ENCODE measurements at regions not wholly inside any gene's neighbourhood (a gene's known extent, or its start where the extent isn't known, plus 50 kb on each side); places are given as distances from the start of the nearest gene placed in this dataset.

GRCh38 chr5:67281874-67282273 lies 85.3 kb upstream of the CD180 start:
- no peak for DNase-seq (ENCODE audit: low read depth)

- no peak for DNase-seq (ENCODE audit: low read depth)
Observed at GRCh38 chr5:67273689-67274356, 77.2 kb upstream of the CD180 start.

GRCh38 chr5:67272453-67273130 lies 76.0 kb upstream of the CD180 start:
- peak; percentile 68 for DNase-seq (ENCODE audit: low read depth)

- peak; percentile 96 for DNase-seq (ENCODE audit: low read depth)
Observed at GRCh38 chr5:67268231-67269021, 71.8 kb upstream of the CD180 start.

- no peak for DNase-seq (ENCODE audit: low read depth)
Observed at GRCh38 chr5:67267512-67268216, 71.1 kb upstream of the CD180 start.

GRCh38 chr5:67266654-67267350 lies 70.2 kb upstream of the CD180 start:
- DNase-seq (ENCODE audit: low read depth), result no peak

GRCh38 chr5:67265951-67266350 lies 69.4 kb upstream of the CD180 start:
- no peak for DNase-seq (ENCODE audit: low read depth)

- no peak for DNase-seq (ENCODE audit: low read depth)
Observed at GRCh38 chr5:67263656-67264408, 67.2 kb upstream of the CD180 start.

GRCh38 chr5:67262956-67263355 lies 66.4 kb upstream of the CD180 start:
- no peak for DNase-seq (ENCODE audit: low read depth)

- DNase-seq (ENCODE audit: low read depth), result no peak
Observed at GRCh38 chr5:67262206-67262605, 65.6 kb upstream of the CD180 start.

- no peak for DNase-seq (ENCODE audit: low read depth)
Observed at GRCh38 chr5:67259548-67260215, 63.1 kb upstream of the CD180 start.

- peak; percentile 68 for DNase-seq (ENCODE audit: low read depth)
Observed at GRCh38 chr5:67257500-67257899, 60.9 kb upstream of the CD180 start.

GRCh38 chr5:67257077-67257476 lies 60.5 kb upstream of the CD180 start:
- no peak for DNase-seq (ENCODE audit: low read depth)

GRCh38 chr5:67255881-67256280 lies 59.3 kb upstream of the CD180 start:
- DNase-seq (ENCODE audit: low read depth), result peak; percentile 70

GRCh38 chr5:67253911-67254310 lies 57.3 kb upstream of the CD180 start:
- peak; percentile 59 for DNase-seq (ENCODE audit: low read depth)

GRCh38 chr5:67249590-67249895 lies 52.9 kb upstream of the CD180 start:
- DNase-seq (ENCODE audit: low read depth), result no peak

- peak; percentile 63 for DNase-seq (ENCODE audit: low read depth)
Observed at GRCh38 chr5:67248703-67249589, 52.3 kb upstream of the CD180 start.

GRCh38 chr5:67246546-67247268 lies 50.1 kb upstream of the CD180 start:
- DNase-seq (ENCODE audit: low read depth), result no peak

Data from renal cortical epithelial cell (primary cell).